Activated CD8-positive, alpha-beta T cell treated with anti-CD3 and anti-CD28 coated beads for 36 hours (primary cell): ENCODE measurements at regions not wholly inside any gene's neighbourhood (a gene's known extent, or its start where the extent isn't known, plus 50 kb on each side); places are given as distances from the start of the nearest gene placed in this dataset.
"Not testable (repeated sequence)": the region's sequence is repeated elsewhere in the genome, so short reads cannot be mapped to it uniquely, and the experiment has no call there.

Experiments
- ATAC-seq: fragments of 200-7000 bp; cut with Tn5 transposase; one replicate; pipeline ENCODE4 v1.10.0; 2021; ENCODE audit warnings: mild to moderate bottlenecking, moderate library complexity
- CTCF ChIA-PET: fragments of 350-600 bp; sonication (Branson Sonifier 250); formaldehyde crosslinking; loops from one replicate; lab custom pipeline; 2021; ENCODE audit warnings: antibody characterized with exemption; lab: Charles Lee
- POLR2A ChIA-PET: fragments of 350-600 bp; sonication (Branson Sonifier 250); formaldehyde crosslinking; loops from one replicate; lab custom pipeline; 2021; ENCODE audit warnings: antibody characterized with exemption; lab: Charles Lee
- DNase-seq: peaks from one replicate; pipeline ENCODE4 v3.0.0-alpha.2; 2020
- H3K27ac Mint-ChIP-seq: one replicate; pipeline ENCODE4 v1.8.0; 2021; ENCODE audit warnings: mild to moderate bottlenecking, mixed read lengths
- H3K27me3 Mint-ChIP-seq: one replicate; pipeline ENCODE4 v1.8.0; 2021; ENCODE audit warnings: mixed read lengths
- H3K36me3 Mint-ChIP-seq: one replicate; pipeline ENCODE4 v1.8.0; 2021; ENCODE audit warnings: low read depth, mixed read lengths
- H3K4me1 Mint-ChIP-seq: one replicate; pipeline ENCODE4 v1.8.0; 2021; ENCODE audit warnings: low read depth, mixed read lengths
- H3K4me3 Mint-ChIP-seq: one replicate; pipeline ENCODE4 v1.8.0; 2021; ENCODE audit warnings: mild to moderate bottlenecking, moderate library complexity, mixed read lengths
- H3K9me3 Mint-ChIP-seq: one replicate; pipeline ENCODE4 v1.8.0; 2021; ENCODE audit warnings: mixed read lengths
- intact Hi-C: fragments of 100-400 bp; cut with micrococcal nuclease; formaldehyde crosslinking; loops from one replicate; pipeline ENCODE4 v1.10.0; 2022
- TF ChIP-seq, protein P1 (sequence below): fragments of 200-600 bp; IDR thresholded peaks from one replicate; pipeline ENCODE4 v1.8.0; 2022; ENCODE audit warnings: antibody characterized with exemption, mild to moderate bottlenecking

DNA sequence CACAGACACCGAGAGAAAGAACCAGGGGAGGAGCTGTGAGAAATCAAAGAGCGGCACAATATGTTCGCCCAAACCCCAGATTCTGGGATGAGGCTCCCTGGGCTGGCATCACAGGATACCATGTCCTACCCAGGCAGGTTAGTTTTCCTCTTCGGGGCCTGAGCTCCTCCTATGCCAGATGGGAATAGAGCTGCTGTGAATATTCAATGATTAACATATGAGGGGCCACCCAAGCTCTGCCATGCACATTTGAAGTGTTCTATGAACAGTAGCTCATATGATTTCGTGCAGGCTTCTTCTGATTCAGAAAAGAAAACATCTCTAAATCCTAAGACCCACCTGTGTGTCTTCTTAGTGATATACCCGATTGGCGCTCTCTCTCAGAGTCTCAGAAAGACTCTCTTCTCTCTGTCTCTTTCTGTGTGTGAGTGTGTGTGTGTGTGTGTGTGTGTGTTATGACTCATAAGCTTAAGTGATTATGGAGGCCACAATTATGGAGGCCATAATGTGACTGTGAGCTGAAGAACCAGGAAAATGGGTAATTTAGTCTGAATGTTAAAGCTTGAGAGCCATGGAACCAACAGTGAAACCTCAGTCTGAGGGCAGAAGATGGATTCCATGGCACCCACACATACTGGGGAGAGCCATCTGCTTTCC is 220.5 kb downstream of the KLF6 start:
- CTCF ChIA-PET, result interaction anchor here (1.0 kb wide), 1 partner anchor 9 kb away, joined by 5 read pairs; no protein-coding TSS in a partner anchor
- POLR2A ChIA-PET, result interaction anchor here (1.3 kb wide), 1 partner anchor 193 kb away, joined by 3 read pairs; no protein-coding TSS in a partner anchor
- H3K36me3 Mint-ChIP-seq, result no peaks in the 10 kb centered on the region
- H3K27me3 Mint-ChIP-seq, result peaks cover 2% of the 10 kb centered on the region
- no peak overlapping the region for H3K4me3 Mint-ChIP-seq
- TF ChIP-seq, protein P1, sequence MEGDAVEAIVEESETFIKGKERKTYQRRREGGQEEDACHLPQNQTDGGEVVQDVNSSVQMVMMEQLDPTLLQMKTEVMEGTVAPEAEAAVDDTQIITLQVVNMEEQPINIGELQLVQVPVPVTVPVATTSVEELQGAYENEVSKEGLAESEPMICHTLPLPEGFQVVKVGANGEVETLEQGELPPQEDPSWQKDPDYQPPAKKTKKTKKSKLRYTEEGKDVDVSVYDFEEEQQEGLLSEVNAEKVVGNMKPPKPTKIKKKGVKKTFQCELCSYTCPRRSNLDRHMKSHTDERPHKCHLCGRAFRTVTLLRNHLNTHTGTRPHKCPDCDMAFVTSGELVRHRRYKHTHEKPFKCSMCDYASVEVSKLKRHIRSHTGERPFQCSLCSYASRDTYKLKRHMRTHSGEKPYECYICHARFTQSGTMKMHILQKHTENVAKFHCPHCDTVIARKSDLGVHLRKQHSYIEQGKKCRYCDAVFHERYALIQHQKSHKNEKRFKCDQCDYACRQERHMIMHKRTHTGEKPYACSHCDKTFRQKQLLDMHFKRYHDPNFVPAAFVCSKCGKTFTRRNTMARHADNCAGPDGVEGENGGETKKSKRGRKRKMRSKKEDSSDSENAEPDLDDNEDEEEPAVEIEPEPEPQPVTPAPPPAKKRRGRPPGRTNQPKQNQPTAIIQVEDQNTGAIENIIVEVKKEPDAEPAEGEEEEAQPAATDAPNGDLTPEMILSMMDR, result no peak
- H3K9me3 Mint-ChIP-seq, result peaks cover 3% of the 10 kb centered on the region
- peaks cover 10% of the 10 kb centered on the region for H3K4me1 Mint-ChIP-seq
- intact Hi-C loops, result no loop called here
- no peak overlapping the region for H3K27ac Mint-ChIP-seq
- DNase-seq (no peak), ATAC-seq (no peak)

DNA sequence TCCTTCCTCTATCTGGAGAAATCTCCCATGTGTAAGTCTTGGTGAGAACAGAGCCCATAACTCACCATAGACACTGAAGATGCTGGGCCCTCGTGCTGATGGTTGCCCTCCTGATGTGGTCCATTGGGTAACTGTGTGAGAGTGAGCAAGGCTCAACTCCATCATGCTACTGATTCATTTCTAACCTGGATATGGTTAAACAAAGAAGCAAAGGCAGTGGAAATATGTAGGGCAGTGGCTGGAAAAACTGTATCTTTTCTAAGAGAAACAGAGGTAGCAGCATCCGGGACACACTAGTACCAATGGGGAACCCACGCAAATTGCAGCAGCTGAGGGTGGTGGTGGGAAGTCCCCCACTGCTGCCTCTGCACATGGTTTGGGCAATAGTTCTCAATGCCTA is 221.7 kb downstream of the KLF6 start:
- intact Hi-C loops, result no loop called here
- Mint-ChIP-seq H3K36me3 (no peaks in the 10 kb centered on the region), H3K4me3 (no peak overlapping the region), H3K27me3 (peaks cover 6% of the 10 kb centered on the region), H3K9me3 (peaks cover 3% of the 10 kb centered on the region), H3K4me1 (peaks cover 10% of the 10 kb centered on the region), H3K27ac (peak overlapping the region; percentile 41)
- TF ChIP-seq, protein P1, result no peak
- DNase-seq (peak; percentile 73), ATAC-seq (peak; percentile 90)
- ChIA-PET POLR2A (interaction anchor here (0.6 to 1.3 kb wide), 2 partner anchors 194 to 220 kb away, joined by 3 read pairs; no protein-coding TSS in a partner anchor), CTCF (interaction anchor here (1.0 kb wide), 1 partner anchor 10 kb away, joined by 5 read pairs; no protein-coding TSS in a partner anchor)

DNA sequence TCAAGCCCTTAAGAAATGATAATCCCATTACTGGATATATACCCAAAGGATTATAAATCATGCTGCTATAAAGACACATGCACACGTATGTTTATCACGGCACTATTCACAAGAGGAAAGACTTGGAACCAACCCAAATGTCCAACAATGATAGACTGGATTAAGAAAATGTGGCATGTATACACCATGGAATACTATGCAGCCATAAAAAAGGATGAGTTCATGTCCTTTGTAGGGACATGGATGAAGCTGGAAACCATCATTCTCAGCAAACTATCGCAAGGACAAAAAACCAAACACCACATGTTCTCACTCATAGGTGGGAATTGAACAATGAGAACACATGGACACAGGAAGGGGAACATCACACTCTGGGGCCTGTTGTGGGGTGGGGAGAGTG is 224.4 kb downstream of the KLF6 start:
- H3K9me3 Mint-ChIP-seq, H3K4me1 Mint-ChIP-seq, H3K4me3 Mint-ChIP-seq, H3K27me3 Mint-ChIP-seq, H3K27ac Mint-ChIP-seq, POLR2A ChIA-PET, H3K36me3 Mint-ChIP-seq, intact Hi-C loops, CTCF ChIA-PET, ATAC-seq, DNase-seq: not testable (repeated sequence)

DNA sequence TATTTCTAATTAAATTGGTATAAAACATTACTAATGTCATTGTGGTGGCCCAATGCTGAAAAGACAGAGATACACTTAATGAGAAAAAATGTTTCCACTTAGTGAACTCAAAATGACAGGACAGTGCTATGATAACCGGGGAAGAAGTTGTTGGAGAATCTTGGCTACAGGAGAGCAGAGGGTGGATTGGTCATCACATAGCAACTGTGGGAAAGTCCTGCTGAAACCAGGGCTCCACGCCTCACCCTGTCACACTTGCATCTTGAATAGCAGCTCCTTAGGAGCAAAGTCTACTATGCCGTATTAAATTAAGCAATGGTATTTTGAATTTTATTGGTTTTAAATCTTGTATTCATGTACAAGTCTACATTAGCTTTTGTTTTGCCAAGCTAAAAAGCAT is 225.5 kb downstream of the KLF6 start:
- H3K4me3 Mint-ChIP-seq, result no peak overlapping the region
- no peaks in the 10 kb centered on the region for H3K9me3 Mint-ChIP-seq
- ChIA-PET CTCF (no interaction called here), POLR2A (no interaction called here)
- intact Hi-C loops, result no loop called here
- H3K4me1 Mint-ChIP-seq, result peaks cover 12% of the 10 kb centered on the region
- peaks cover 9% of the 10 kb centered on the region for H3K27me3 Mint-ChIP-seq
- DNase-seq (no peak), ATAC-seq (no peak)
- H3K27ac Mint-ChIP-seq, result no peak overlapping the region
- no peaks in the 10 kb centered on the region for H3K36me3 Mint-ChIP-seq
- TF ChIP-seq, protein P1, result no peak

DNA sequence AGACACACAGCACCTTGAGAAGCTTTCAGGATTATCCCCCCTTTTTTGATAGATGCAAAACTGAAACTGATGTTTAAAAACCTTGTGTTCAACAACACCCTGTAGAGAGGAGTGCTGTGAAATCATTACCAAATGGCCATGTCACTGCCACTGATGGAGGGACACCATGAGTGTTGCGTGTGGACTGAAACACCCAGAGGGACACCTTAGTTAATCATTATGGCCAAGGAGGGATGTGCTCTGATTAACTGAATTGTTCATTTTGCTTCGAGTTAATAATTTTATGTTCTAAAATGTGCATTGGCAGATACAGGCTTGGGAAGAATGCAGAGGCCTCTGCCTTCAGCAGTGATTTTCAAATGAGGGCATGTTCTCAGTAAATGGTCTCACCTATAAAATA is 226.0 kb downstream of the KLF6 start:
- ChIA-PET POLR2A (no interaction called here), CTCF (no interaction called here)
- DNase-seq (no peak), ATAC-seq (no peak)
- H3K4me3 Mint-ChIP-seq, result no peak overlapping the region
- TF ChIP-seq, protein P1, result no peak
- H3K4me1 Mint-ChIP-seq, result peaks cover 18% of the 10 kb centered on the region
- no peaks in the 10 kb centered on the region for H3K36me3 Mint-ChIP-seq
- no peaks in the 10 kb centered on the region for H3K9me3 Mint-ChIP-seq
- peaks cover 9% of the 10 kb centered on the region for H3K27me3 Mint-ChIP-seq
- H3K27ac Mint-ChIP-seq, result no peak overlapping the region
- intact Hi-C loops, result no loop called here

DNA sequence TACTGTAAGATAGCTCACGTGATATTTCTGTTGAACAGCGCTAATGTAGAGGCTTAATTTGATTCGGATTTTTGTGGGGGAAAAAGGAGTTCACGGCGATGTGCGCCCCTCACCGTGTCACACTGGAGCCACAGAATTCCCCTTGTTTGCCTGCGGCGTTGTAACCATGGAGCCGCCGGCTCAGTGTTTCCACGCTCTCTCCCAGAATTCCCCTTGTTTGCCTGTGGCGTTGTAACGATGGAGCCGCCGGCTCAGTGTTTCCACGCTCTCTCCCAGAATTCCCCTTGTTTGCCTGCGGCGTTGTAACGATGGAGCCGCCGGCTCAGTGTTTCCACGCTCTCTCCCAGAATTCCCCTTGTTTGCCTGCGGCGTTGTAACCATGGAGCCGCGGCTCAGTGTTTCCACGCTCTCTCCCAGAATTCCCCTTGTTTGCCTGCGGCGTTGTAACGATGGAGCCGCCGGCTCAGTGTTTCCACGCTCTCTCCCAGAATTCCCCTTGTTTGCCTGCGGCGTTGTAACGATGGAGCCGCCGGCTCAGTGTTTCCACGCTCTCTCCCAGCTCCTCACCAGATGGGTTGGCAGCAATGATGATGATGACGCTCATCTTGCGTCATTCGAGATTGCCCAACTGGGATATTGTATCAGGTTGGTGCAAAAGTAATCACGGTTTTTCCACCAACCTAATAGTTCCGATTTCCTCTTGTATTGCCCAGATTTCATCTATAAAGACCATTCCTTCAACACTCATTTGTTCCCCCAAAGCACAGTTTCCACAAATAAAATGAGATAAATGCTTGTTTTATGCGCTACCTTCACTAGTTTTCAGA is 228.6 kb downstream of the KLF6 start:
- ATAC-seq, H3K9me3 Mint-ChIP-seq, H3K27ac Mint-ChIP-seq, intact Hi-C loops, H3K36me3 Mint-ChIP-seq, H3K4me3 Mint-ChIP-seq, H3K27me3 Mint-ChIP-seq, CTCF ChIA-PET, DNase-seq: not testable (repeated sequence)
- H3K4me1 Mint-ChIP-seq, result peaks cover 13% of the 10 kb centered on the region
- POLR2A ChIA-PET, result interaction anchor here (1.0 kb wide), 1 partner anchor 11 kb away, joined by 3 read pairs; no protein-coding TSS in a partner anchor
